ENCODE measurements at regions not wholly inside any gene's neighbourhood (a gene's known extent, or its start where the extent isn't known, plus 50 kb on each side); places are given as distances from the start of the nearest gene placed in this dataset.
"Not testable (repeated sequence)": the region's sequence is repeated elsewhere in the genome, so short reads cannot be mapped to it uniquely, and the experiment has no call there.

DNA sequence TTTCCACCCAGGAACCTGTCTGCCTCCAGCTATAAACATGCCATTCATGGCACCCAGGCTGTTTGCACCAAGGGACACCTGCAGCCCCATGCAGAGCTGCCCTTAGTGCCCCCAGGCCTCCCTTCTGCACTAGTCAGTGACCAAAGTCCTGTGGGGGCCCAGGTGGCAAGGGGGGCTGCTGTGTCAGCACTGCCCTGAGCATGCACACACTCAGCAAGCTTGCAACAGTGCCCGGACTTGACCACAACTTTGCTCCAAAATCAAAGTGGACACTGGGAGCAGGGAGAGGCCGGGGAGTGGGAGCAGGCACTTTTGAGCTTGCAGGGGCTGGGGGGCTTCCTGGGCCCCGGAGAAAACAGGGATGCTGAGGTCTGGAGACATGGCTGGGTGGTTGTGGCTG, 192.9 kb upstream of the MBL2 start:
- no peak for DNase-seq (ENCODE audit: low read depth)

DNA sequence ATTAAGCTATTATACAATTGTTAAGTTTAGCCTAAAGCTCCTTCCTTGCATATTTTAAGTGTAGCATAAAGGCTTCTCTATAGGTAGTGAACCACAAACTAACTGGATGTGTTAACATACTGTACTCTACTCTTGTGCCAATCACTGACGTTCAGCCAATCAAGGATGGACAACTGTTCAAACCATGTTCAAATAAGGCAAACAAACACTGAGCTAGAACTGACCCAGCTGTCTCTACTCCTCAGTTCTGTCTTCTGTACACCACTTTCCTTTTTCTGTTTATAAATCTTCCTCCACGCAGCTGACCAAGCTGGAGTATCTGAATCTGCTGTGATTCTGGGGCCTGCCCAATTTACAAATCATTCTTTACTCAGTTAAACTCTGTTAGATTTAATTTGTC, 188.7 kb upstream of the MBL2 start:
- DNase-seq (ENCODE audit: low read depth), result peak; percentile 20

DNA sequence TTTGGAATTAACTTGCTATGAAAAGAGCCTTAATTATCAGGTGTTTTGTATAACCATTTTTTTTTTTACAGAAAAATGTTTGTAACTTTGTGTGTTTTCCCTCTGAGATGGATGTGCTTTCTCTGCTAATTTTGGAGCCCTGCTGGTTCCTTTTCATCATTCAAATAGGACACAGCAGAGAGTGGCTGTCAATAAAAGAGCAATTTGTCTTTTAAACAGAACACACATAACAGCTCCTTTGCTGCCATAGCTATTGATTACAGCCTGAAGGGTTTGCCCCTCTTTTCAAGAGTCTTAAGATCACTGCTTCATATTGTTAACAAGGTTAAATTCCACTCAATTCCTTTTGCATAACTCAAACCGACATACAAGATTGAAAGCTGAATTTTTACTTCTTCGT, 187.2 kb upstream of the MBL2 start:
- no peak for DNase-seq (ENCODE audit: low read depth)

DNA sequence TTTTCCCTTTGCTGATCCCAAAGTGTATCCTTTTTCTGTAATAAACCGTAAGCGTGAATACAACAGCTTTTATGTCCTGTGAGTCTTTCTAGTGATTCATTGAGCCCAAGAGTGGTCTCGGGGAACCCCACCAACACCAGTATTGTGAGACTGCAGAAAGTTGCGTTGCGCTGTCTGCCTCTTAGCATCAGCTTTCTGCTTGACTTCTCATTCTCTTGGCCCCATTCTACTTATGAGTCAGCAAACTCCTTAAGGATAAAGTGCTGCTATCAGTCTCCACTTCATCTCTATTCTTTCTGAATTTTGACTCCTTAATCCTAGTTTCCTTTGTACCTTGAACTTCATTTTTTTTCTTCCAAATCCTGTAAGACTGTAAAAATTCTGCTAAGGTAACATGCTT, 184.3 kb upstream of the MBL2 start:
- DNase-seq (ENCODE audit: low read depth), result no peak

DNA sequence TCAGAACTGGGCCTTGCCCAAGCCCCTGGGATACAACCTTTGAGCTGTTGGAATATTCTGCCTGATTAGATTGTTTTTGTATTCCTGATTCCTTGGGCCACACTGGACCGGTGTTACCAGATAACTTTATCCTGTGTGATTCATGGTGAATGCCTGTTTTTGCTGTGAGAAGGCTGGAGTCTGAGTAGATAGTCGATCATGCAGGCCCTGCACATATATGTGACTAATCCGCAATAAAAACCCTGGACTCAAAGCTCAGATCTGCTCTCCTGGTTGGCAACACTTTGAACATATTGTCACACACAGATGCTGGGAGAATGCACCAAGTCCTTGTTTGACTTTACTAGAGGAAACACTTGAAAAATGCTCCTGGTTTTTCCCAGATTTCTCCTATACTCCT, 183.9 kb upstream of the MBL2 start:
- DNase-seq (ENCODE audit: low read depth), result no peak

DNA sequence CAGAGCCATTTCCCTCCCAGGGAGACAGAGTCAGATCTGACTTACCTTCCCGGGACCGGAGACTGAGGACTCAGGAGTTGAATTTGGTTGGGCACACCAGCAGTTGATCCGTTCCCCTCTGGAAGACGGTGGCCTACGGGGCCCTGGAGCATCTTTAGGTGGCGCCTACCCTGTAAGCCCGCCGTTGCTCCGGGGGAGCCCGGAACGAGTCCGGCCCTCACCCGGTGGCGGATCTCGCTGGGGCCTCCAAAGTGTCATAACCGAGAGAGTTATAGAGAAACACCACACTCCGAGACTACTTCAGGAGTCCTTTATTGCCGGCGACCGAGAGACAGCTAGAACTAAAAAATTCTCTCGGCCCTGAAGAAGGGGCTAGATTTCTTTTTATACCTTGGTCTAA, 182.8 kb upstream of the MBL2 start:
- no peak for DNase-seq (ENCODE audit: low read depth)

DNA sequence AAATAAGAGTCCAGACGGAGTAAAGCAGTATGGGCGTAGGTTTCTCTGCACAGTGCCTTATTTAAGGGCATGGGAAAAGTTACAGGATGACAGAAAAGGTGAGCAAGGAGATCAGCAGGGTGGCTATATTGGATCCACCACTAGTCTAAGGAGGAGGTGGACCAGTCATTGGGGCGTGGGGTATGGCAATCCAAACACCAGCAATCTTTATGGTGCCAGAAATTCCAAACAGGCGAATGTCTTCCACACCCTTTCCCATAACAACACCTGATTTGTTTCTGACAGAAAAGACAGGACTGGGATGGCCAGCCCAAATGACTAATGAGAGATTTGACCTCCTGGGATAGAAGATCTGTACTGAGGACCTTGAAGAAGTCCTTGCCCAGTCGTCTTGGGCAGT, 181.8 kb upstream of the MBL2 start:
- DNase-seq (ENCODE audit: low read depth), result no peak

DNA sequence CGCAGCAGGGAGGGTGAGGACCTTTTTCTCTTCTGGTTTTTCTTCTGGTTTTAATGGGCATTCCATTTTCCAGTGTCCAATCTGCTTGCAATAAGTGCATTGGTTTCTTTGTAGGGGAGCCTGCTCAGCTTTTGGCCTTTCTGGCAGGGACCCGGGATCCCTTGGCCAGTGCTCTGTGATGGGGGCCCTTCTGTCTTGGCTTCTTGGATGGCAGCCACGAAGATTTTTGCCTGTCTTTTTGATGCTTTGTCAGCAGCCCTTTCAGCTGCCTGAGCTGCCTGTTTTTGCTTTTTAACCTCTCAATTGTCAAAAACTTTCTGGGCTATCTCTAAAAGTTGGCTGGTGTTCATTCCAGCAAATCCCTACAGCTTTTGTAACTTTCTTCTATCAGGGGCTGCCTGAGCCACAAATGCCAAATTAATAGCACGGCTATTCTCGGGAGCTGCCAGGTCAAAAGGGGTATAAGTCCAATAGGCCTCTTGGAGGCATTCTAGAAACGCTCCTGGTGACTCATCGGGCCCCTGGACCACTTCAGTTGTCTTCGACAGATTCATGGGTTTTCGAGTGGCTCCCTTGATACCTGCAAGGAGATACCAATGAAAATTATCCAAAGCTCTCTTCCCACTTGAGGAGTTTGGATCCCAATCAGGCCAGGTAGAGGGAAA, 179.9 kb upstream of the MBL2 start:
- no peak for DNase-seq (ENCODE audit: low read depth)

DNA sequence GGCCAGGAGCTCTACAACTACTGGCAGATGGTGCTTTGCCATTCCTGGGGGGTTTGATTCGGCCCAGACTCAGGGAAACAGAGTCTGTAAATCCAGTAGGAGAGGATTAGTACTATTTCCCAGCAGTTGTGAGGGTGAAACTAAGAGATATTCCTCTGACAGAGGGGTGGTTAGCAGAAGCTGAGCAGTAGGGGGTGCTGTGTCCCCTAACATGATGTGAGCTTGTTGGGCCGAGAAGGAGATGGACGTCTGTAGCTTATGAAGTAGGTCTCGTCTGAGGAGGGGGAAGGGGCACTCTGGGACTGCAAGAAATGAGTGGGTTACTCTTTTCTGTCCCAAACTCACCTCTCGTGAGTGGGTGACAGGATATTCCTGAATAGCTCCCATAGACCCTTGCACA, 179.2 kb upstream of the MBL2 start:
- peak; percentile 4 for DNase-seq (ENCODE audit: low read depth)

DNA sequence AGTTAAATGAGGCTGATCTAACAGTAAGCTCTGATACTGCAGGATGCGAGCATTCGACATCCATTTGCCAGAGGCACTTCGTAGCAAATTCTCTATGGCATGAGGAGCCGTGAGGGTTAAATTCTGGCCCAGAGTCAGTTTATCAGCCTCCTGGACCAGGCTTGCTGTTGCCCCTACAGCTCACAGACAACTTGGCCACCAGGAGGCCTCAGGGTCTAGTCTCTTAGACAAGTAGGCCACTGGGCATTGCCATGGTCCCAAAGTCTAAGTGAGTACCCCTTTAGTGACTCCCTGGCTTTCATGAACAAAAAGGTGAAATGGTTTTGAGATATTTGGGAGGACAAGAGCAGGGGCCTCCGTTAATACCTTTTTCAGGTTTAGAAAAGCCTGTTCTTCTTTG, 178.0 kb upstream of the MBL2 start:
- DNase-seq (ENCODE audit: low read depth), result no peak

DNA sequence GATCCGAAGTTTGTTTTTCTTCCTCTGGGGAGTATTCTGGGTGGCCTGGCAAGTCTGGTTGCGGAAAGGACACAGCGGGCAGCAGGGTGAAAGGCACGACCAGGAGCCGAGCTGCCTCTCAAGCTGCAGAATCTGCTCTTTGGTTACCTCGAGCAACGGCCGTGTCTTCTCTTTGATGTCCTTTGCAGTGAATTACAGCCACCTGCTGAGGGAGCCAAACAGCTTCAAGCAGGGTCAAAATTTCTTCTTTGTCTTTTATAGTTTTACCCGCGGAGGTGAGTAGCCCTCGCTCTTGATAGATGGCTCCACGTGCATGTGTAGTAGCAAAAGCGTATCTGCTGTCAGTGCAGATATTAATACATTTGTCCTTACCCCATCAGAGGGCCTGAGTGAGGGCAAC, 177.3 kb upstream of the MBL2 start:
- no peak for DNase-seq (ENCODE audit: low read depth)

DNA sequence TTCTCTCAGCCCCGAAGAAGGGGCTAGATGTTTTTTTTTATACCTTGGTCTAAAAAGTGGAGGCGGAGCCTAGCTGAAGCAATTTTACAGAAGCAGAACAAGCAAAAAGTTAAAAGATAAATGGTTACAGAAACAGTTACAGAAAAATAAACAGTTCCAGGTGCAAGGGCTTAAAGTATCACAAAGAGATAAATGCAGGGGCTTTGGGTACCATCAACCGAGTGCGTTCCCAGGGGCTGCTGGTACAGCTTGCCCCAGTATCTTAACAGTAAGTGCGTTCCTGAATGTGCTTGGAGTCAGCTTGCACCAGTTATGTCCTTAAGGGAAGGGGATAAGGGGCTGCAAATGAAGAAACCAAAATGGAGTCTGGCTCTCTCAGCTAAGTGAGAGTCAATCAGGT, 173.9 kb upstream of the MBL2 start:
- DNase-seq (ENCODE audit: low read depth), result no peak

DNA sequence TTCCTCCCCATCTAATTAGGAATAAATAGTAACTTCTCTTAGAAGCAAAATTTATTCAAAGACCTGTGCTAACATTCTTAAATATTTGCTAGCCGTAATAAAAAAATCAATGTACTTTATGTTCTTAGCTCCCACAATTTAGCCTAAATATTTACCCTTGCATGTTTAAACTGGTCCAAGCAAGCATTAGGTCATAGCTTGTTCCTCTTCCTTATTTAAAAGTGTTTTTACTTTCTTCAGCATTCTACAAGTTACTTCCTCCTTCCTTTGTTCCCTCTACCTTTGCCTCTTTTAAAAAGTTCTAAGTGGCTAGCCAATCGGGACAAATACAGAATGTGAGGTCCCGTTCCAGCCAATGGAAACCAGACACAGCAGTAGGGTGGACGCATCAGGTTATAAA, 172.9 kb upstream of the MBL2 start:
- not testable (repeated sequence) for DNase-seq (ENCODE audit: low read depth)

DNA sequence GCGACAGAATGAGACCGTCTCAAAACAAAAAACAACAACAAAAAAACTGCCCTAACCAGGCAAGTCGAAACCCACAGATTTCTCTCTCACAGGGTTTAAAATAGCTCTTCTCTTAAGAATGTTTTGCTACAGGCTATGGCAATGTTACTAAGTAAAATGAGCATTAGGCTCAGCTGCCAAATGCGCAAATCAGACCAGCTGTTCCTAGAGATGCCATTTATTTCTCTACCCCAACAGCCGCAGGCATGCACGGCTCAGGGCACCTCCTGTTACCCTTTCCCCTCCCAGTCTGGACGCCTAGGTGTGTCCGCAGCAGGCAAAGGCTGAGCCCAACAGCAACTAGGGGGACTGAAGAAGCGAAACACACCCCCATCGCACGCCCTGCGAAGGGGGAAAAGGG, 168.3 kb upstream of the MBL2 start:
- peak; percentile 74 for DNase-seq (ENCODE audit: low read depth)

DNA sequence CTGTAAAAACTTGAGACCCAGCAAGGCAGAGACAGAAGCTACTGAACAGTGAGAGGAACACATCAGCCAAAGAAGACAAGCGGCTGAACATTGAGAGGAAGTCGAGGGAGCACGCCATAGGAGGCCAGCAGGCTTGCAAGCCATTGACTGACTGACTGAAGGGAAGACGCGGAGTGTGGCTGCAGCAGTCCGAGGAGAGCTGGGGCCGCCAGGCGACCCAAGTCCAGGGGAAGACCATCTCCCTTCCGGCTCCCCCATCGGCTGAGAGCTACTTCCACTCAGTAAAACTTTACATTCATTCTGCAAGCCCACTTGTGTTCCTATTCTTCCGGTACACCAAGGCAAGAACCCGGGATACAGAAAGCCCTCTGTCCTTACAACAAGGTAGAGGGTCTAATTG, 167.3 kb upstream of the MBL2 start:
- DNase-seq (ENCODE audit: low read depth), result no peak

DNA sequence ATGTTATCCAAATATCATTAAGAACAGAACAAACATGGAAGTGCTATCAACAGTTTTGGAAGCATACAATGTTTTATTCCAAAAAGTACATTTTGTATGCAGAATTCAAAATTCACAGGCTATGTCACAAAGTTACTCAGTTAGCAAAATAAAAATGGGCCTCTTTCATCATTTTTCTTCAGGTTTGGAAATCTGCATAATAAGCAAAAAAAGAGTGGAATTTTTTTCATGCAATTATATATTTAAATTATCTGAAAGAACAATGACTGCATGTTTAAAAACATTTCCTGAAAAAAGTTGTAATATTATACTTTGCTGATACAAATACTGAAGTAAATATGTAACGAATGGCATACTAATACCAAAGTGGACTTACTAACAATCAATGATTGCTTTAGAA, 161.2 kb upstream of the MBL2 start:
- no peak for DNase-seq (ENCODE audit: low read depth)

DNA sequence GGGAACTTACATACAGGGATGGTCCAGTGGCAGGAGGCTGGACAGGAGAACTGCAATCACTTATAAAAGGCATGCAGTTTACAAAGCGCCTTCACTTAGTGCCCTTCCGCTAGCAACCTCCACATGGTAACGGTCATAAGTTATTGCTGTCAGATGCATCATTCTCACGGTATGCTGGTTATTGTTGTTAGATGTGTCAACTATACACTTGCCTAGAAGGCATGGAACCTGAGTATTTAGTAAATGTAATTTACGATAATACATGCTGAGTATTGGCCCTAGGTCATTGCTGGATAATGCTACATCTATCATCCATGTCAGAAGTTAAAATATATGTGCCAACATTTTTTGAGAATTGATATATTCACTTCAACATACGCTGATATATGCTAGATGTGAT, 155.1 kb upstream of the MBL2 start:
- DNase-seq (ENCODE audit: low read depth), result no peak

DNA sequence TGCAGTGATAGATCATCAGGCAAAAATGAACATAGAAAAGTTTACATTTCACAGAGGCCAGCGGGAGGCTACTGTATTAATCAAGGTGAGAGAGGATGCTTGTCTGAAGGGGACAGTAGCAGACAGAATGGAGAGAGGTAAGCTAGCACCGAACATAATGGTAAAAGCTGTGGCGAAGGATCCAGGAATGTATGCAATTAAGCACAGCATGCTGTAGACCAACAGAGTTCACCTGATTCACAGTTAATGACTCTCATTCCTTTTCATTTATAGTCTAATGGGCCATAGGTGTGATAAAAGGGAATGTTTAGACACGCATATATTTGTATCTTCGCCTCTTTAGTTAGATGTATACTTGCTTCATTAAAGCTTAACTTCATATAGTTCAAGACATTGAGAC, 150.9 kb upstream of the MBL2 start:
- DNase-seq (ENCODE audit: low read depth), result no peak

DNA sequence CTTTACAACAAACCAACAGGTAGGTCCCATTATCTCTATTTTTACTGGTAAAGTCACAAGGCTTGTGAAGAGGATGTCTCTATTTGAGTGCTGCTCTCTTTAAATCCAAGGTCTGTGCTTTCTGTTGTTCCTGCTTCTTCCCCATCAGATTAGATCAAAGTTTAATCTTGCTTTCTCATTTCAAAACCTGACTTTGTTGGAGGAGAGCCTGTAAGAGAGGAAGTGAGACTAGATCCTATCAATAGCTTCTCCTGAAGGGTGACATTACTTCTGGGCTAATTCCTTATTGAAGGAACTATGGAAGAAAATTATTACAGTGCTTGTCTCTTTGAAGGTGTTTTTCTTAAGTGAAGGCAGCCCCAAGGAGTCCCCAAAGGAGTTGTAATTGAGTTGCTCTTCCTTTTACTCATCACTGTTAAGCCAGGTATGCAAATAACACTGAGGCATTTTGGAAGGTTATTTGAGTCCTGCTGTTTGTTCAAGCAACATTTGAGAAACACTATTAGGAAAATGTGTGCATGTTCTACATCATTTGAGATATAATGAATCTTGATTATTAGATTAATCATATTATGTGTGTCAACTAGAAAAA, 146.2 kb upstream of the MBL2 start:
- no peak for DNase-seq (ENCODE audit: low read depth)

DNA sequence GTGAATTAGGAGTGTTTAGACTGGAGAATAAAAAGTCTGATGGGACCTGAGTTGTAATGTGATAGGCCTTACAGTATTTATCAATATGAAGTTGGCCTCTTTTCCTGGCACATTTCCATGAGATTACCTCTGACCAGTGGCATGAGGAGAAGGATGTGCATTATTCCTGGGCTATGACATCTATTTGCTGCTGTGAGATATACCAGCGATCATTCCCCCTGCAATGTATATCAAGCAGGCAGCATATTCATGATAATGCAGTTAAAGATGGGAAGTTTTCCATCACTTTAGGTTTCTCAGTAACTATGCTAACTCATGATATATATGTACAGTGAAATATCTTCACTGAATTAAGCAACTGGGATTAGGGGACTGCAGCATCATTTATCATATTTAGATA, 142.8 kb upstream of the MBL2 start:
- no peak for DNase-seq (ENCODE audit: low read depth)

DNA sequence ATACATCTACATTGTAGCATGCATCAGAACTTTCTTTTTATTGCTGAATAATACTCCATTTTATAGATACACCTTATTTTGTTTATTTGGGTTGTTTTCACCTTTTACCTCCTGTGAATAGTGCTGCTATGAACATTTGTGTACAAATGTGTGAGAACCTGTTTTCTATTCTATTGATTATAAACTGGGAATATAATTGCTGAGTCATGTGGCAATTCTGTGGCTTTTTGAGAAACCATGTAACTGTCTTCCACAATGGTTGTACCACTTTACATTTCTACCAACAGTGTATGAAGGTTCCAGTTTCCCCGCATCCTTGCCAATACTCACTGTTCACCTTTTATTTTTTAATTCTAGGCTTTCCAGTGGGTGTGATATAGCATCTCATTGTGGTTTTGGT, 138.6 kb upstream of the MBL2 start:
- no peak for DNase-seq (ENCODE audit: low read depth)

DNA sequence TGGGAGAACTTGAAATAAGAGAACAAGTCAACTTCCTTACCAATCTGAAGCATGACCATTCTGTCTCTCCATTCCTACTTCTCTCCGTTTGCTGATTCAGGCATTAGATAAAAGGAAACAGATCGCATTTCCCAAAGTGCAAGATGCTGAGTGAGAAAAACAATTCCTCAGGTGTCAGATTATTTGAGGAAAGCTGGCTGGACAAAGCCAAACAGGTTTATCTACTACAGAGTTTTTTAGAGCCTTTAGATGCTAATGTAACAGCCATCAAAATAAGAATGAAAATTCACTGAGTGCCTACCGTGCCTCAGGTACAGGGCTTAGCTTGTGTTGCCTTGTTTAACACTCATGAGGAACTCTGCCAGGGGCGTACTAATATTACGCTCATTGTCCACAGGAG, 135.9 kb upstream of the MBL2 start:
- DNase-seq (ENCODE audit: low read depth), result no peak

DNA sequence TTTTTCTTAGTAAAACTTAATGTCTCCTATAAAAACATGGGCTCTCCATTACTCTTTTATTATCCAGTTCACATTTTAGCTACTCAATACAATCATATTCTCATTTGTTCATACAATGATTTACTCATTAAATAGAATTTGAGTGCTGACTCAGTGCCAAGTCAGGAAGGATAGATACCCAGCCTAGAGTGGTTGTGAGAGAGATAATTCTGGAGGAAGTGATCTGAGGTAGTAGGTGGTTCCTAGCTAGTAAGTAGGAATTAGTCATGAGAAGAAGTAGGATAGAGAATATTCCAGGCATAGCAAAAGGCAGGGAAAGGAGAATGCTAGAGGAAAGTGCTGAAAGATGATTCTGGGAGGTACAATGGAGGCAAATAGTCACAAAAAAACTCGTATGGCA, 133.5 kb upstream of the MBL2 start:
- no peak for DNase-seq (ENCODE audit: low read depth)
